ENCODE measurements at regions not wholly inside any gene's neighbourhood (a gene's known extent, or its start where the extent isn't known, plus 50 kb on each side); places are given as distances from the start of the nearest gene placed in this dataset.

DNA sequence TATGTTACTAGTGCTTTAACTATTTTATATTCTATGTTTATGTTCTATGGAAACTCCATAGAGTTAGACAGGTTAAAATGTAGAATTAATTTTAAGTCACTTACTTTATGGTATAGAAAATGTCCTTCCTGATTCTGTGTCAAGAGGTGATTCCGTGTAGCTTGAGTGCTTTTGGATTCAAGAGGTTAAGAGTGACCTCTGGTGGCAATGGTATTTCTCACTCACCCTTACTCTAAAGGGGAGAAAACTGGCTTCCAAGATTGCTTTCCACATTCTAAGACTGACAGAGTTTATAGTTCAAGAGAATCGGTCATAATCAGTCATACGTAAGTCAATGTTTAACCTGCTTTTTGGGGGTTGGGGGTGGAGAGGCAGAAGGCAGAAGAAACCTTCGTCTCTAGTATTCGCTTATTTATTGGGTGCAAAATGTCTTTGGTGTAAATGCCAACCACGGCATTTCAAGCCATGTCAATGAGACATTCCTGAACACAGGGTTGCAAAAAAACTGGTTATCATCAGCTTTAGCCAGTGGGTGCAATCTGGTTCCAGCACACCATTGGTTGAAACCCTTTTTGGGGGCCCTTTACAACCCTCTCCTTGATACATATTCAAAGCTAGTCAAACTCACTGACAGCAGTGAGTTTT lies 92.0 kb upstream of the VGLL3 start:
- Histone ChIP-seq H3K4me3 (ENCODE audit: low read depth, low read length) (no peak overlapping the region), H3K27me3 (ENCODE audit: insufficient read depth, low read depth, severe bottlenecking) (no peaks in the 10 kb centered on the region), H3K9me3 (ENCODE audit: severe bottlenecking) (no peaks in the 10 kb centered on the region), H3K27ac (no peak overlapping the region), H3K36me3 (no peaks in the 10 kb centered on the region)
- TF ChIP-seq, protein P1, sequence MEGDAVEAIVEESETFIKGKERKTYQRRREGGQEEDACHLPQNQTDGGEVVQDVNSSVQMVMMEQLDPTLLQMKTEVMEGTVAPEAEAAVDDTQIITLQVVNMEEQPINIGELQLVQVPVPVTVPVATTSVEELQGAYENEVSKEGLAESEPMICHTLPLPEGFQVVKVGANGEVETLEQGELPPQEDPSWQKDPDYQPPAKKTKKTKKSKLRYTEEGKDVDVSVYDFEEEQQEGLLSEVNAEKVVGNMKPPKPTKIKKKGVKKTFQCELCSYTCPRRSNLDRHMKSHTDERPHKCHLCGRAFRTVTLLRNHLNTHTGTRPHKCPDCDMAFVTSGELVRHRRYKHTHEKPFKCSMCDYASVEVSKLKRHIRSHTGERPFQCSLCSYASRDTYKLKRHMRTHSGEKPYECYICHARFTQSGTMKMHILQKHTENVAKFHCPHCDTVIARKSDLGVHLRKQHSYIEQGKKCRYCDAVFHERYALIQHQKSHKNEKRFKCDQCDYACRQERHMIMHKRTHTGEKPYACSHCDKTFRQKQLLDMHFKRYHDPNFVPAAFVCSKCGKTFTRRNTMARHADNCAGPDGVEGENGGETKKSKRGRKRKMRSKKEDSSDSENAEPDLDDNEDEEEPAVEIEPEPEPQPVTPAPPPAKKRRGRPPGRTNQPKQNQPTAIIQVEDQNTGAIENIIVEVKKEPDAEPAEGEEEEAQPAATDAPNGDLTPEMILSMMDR (IDR thresholded peaks at IDR 0.05; ENCODE audit: low read depth, low read length) = peak; percentile 59
- peak; percentile 25 for DNase-seq

DNA sequence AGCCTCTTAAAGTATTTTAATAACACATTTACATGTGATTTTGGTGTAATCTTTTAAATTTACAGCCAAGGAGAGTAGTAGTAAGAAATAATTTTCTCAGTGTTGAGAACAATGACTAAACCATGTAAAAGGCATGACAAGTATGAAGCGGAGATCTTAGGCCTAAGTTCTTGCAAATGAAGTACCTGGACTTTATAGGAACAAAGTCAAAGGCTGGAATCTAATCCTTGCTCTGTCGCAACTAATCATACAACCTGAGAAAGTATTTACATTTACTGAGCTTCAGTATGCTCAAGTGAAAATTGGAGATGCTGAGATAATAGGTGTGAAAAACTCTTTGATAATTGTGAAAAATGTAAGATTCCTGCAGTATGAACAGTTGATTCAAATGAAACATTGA lies 86.4 kb upstream of the VGLL3 start:
- Histone ChIP-seq H3K27ac (no peak overlapping the region), H3K4me3 (ENCODE audit: low read depth, low read length) (no peak overlapping the region), H3K27me3 (ENCODE audit: insufficient read depth, low read depth, severe bottlenecking) (no peaks in the 10 kb centered on the region), H3K36me3 (no peaks in the 10 kb centered on the region), H3K9me3 (ENCODE audit: severe bottlenecking) (no peaks in the 10 kb centered on the region)
- no peak for DNase-seq
- TF ChIP-seq, protein P1 (IDR thresholded peaks at IDR 0.05; ENCODE audit: low read depth, low read length) = no peak

DNA sequence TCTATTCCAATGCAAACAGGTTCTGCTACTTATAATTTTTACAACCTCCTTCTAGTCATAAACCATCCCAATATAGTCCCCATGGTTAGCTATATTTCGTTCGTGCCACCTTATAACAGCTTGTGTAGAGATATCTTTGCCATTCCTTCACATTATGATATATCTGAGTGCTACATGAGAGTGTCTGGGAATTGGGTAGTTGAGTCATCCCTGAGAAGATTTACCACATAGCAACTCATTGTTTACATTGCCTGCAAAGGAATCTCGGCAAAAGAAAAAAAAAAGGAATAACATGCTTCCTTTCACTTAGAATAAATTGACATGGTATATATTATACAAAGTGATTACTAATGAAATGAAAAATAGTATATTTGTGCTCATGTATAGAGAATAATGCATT lies 86.0 kb upstream of the VGLL3 start:
- Histone ChIP-seq H3K4me3 (ENCODE audit: low read depth, low read length) (no peak overlapping the region), H3K27me3 (ENCODE audit: insufficient read depth, low read depth, severe bottlenecking) (no peaks in the 10 kb centered on the region), H3K9me3 (ENCODE audit: severe bottlenecking) (no peaks in the 10 kb centered on the region), H3K27ac (no peak overlapping the region), H3K36me3 (no peaks in the 10 kb centered on the region)
- DNase-seq = no peak
- TF ChIP-seq, protein P1 (IDR thresholded peaks at IDR 0.05; ENCODE audit: low read depth, low read length) = no peak

DNA sequence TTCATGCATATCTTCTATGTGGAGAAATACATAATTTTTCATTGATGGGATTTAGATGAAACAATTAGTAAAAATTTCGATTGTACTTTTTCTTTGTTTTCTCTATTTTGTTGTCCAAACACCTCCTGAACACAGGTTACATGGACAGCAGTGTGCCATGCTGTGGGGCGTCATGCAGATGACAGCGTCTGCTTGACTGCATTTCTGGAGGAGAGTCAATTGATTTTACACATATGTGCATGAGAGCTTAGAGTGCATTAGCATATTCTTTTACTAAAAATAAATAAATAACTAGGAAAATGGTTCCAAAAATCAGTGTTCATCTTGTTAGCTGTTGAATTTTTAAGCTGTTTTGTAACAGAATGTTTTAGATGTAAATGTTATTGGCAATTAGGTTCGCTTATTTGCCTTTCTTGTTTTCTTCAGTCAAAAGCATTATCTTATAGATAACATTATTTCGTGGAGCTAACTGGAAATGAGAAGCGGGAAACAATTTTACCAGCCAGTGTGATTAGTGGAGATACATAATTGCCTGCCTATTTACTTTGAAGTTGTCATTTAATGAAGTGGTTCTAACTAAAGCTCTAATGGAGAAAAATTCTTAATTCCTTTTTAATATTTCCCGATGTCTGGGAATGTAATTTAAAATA lies 82.7 kb upstream of the VGLL3 start:
- Histone ChIP-seq H3K4me3 (ENCODE audit: low read depth, low read length) (no peak overlapping the region), H3K27ac (no peak overlapping the region), H3K9me3 (ENCODE audit: severe bottlenecking) (no peaks in the 10 kb centered on the region), H3K27me3 (ENCODE audit: insufficient read depth, low read depth, severe bottlenecking) (no peaks in the 10 kb centered on the region), H3K36me3 (no peaks in the 10 kb centered on the region)
- TF ChIP-seq, protein P1 (IDR thresholded peaks at IDR 0.05; ENCODE audit: low read depth, low read length) = no peak
- DNase-seq = no peak

DNA sequence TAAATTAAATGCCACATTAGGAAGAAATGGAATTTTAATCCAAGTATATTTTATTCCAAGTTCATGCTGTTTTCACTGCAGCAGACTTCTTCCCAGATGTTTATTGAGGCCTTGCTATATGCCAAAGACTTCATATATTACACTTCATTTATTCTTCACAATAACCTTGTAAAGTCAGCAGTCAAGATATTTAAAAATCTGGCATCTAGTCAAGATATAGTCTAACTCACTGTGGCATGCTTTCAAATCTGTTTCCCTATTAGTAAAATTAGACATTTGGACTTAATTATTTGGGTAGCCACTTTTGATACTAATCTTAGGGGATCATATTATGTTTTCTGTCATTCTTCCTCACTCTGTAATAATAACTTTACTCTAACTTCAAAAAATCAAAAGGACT lies 81.5 kb upstream of the VGLL3 start:
- TF ChIP-seq, protein P1 (IDR thresholded peaks at IDR 0.05; ENCODE audit: low read depth, low read length) = no peak

More for the DNA sequence above, 81.5 kb upstream of the VGLL3 start:
- H3K36me3 ChIP-seq = no peaks in the 10 kb centered on the region
- no peak for DNase-seq
- no peaks in the 10 kb centered on the region for H3K27me3 ChIP-seq (ENCODE audit: insufficient read depth, low read depth, severe bottlenecking)
- H3K9me3 ChIP-seq (ENCODE audit: severe bottlenecking) = no peaks in the 10 kb centered on the region
- H3K4me3 ChIP-seq (ENCODE audit: low read depth, low read length) = no peak overlapping the region
- no peak overlapping the region for H3K27ac ChIP-seq

Data from WERI-Rb-1 (cell line).